ENCODE measurements at regions not wholly inside any gene's neighbourhood (a gene's known extent, or its start where the extent isn't known, plus 50 kb on each side); places are given as distances from the start of the nearest gene placed in this dataset.

- no peak for DNase-seq
- Histone ChIP-seq H3K4me1 (no peaks in the 10 kb centered on the region), H3K27ac (no peak overlapping the region), H3K4me3 (no peak overlapping the region), H3K36me3 (no peaks in the 10 kb centered on the region), H3K9me3 (no peaks in the 10 kb centered on the region), H3K27me3 (no peaks in the 10 kb centered on the region)
- intact Hi-C loops (cut with DNase I; ENCODE audit: low total_unique reads) = no loop called here
- TF ChIP-seq POLR2AphosphoS5 (IDR thresholded peaks at IDR 0.05) = no peak
- TF ChIP-seq CTCF (IDR thresholded peaks at IDR 0.05) = no peak
- TF ChIP-seq POLR2A (IDR thresholded peaks at IDR 0.05) = no peak
- TF ChIP-seq EP300 (IDR thresholded peaks at IDR 0.05) = no peak
- WGBS, 5 donors = 80 to 90% (median 83%) methylated on average over 4 of the region's 4 CpGs
Measured at GRCh38 chr4:171024720-171025303, 788.4 kb upstream of the GALNTL6 start.

- no peaks in the 10 kb centered on the region for H3K36me3 ChIP-seq
- TF ChIP-seq POLR2AphosphoS5 (IDR thresholded peaks at IDR 0.05) (no peak), POLR2A (IDR thresholded peaks at IDR 0.05) (no peak), CTCF (IDR thresholded peaks at IDR 0.05) (no peak)
- WGBS, 5 donors = 53 to 64% (median 58%) methylated on average over 3 of the region's 3 CpGs
- intact Hi-C loops (cut with DNase I; ENCODE audit: low total_unique reads) = no loop called here
- H3K9me3 ChIP-seq = no peaks in the 10 kb centered on the region
- no peaks in the 10 kb centered on the region for H3K4me1 ChIP-seq
- no peak overlapping the region for H3K4me3 ChIP-seq
- H3K27ac ChIP-seq = no peak overlapping the region
- H3K27me3 ChIP-seq = no peaks in the 10 kb centered on the region
- no peak for DNase-seq
Measured at GRCh38 chr4:171022824-171023230, 790.4 kb upstream of the GALNTL6 start.

GRCh38 chr4:171017593-171017992 is 795.6 kb upstream of the GALNTL6 start:
- peak in 1 of 2 donors; percentile 3 for DNase-seq
- no peaks in the 10 kb centered on the region for H3K4me1 ChIP-seq
- 0 to 30% (median 25%) methylated on average over 1 of the region's 1 CpG; no CpG with 5 or more reads in 1 of the 5 donors for WGBS, 5 donors
- intact Hi-C loops (cut with DNase I; ENCODE audit: low total_unique reads) = no loop called here
- H3K27ac ChIP-seq = no peak overlapping the region
- H3K36me3 ChIP-seq = no peaks in the 10 kb centered on the region
- no peaks in the 10 kb centered on the region for H3K9me3 ChIP-seq
- TF ChIP-seq POLR2AphosphoS5 (IDR thresholded peaks at IDR 0.05) = no peak
- TF ChIP-seq EP300 (IDR thresholded peaks at IDR 0.05) = no peak
- no peak for TF ChIP-seq POLR2A (IDR thresholded peaks at IDR 0.05)
- no peak for TF ChIP-seq CTCF (IDR thresholded peaks at IDR 0.05)
- H3K27me3 ChIP-seq = no peaks in the 10 kb centered on the region
- no peak overlapping the region for H3K4me3 ChIP-seq

GRCh38 chr4:171016145-171016544 is 797.1 kb upstream of the GALNTL6 start:
- no peak overlapping the region for H3K27ac ChIP-seq
- H3K27me3 ChIP-seq = no peaks in the 10 kb centered on the region
- H3K36me3 ChIP-seq = no peaks in the 10 kb centered on the region
- 39 to 72% (median 56%) methylated on average over 2 of the region's 2 CpGs for WGBS, 5 donors
- no peaks in the 10 kb centered on the region for H3K4me1 ChIP-seq
- H3K4me3 ChIP-seq = no peak overlapping the region
- no peak for DNase-seq
- intact Hi-C loops (cut with DNase I; ENCODE audit: low total_unique reads) = no loop called here
- H3K9me3 ChIP-seq = peaks cover 0 to 11% (median 6%) of the 10 kb centered on the region in 4 donors
- TF ChIP-seq POLR2AphosphoS5 (IDR thresholded peaks at IDR 0.05) = no peak

GRCh38 chr4:171015441-171015840 is 797.8 kb upstream of the GALNTL6 start:
- H3K4me3 ChIP-seq = no peak overlapping the region
- intact Hi-C loops (cut with DNase I; ENCODE audit: low total_unique reads) = no loop called here
- peaks cover 0 to 16% (median 6%) of the 10 kb centered on the region in 4 donors for H3K9me3 ChIP-seq
- no peaks in the 10 kb centered on the region for H3K27me3 ChIP-seq
- no peak for DNase-seq
- H3K27ac ChIP-seq = no peak overlapping the region
- TF ChIP-seq POLR2A (IDR thresholded peaks at IDR 0.05) (no peak), POLR2AphosphoS5 (IDR thresholded peaks at IDR 0.05) (no peak), EP300 (IDR thresholded peaks at IDR 0.05) (no peak), CTCF (IDR thresholded peaks at IDR 0.05) (no peak)
- WGBS, 5 donors = 7 to 35% (median 17%) methylated on average over 1 of the region's 1 CpG
- no peaks in the 10 kb centered on the region for H3K4me1 ChIP-seq
- H3K36me3 ChIP-seq = no peaks in the 10 kb centered on the region
